GM10248 (cell line): ENCODE measurements at regions not wholly inside any gene's neighbourhood (a gene's known extent, or its start where the extent isn't known, plus 50 kb on each side); places are given as distances from the start of the nearest gene placed in this dataset.

Experiments used
- CTCF ChIA-PET: fragments of 300-600 bp; sonication (Branson Sonifier 250); formaldehyde crosslinking; extraction: SDS; loops from one replicate; lab custom pipeline; 2021; ENCODE audit warnings: antibody characterized with exemption; lab: Yijun Ruan, JAX
- POLR2A ChIA-PET: fragments of 350-650 bp; sonication (Branson Sonifier 250); formaldehyde crosslinking; extraction: SDS; loops from one replicate; lab custom pipeline; 2020; ENCODE audit warnings: antibody characterized with exemption; lab: Yijun Ruan, JAX
- DNase-seq: peaks from one replicate; pipeline ENCODE4 v3.0.0; 2012; ENCODE audit errors: extremely low spot score
- CTCF ChIP-seq: IDR thresholded peaks from 2 replicates; pipeline ENCODE4 v1.5.1; 2012; ENCODE audit warnings: mild to moderate bottlenecking, low read depth; ENCODE audit errors: extremely low read depth, missing control alignments, control extremely low read depth

GRCh38 chr6:1145768-1146218 is 166.1 kb upstream of the FOXQ1 start:
- ChIA-PET CTCF (no interaction called here), POLR2A (no interaction called here)
- TF ChIP-seq CTCF: no peak
- no peak for DNase-seq

GRCh38 chr6:1144842-1145767 is 166.8 kb upstream of the FOXQ1 start:
- ChIA-PET CTCF (no interaction called here), POLR2A (no interaction called here)
- DNase-seq: no peak
- TF ChIP-seq CTCF: no peak

- no peak for DNase-seq
- ChIA-PET CTCF (interaction anchor here (1.0 to 1.9 kb wide), 3 partner anchors 9 to 15 kb away, joined by 3 to 6 read pairs (median 3); no protein-coding TSS in a partner anchor), POLR2A (no interaction called here)
- TF ChIP-seq CTCF: no peak
Observed at GRCh38 chr6:1143655-1144054, 168.2 kb upstream of the FOXQ1 start.

GRCh38 chr6:1139155-1139890 is 172.6 kb upstream of the FOXQ1 start:
- ChIA-PET POLR2A (no interaction called here), CTCF (no interaction called here)
- TF ChIP-seq CTCF: no peak
- DNase-seq: no peak

- no peak for TF ChIP-seq CTCF
- CTCF ChIA-PET: no interaction called here
- POLR2A ChIA-PET: no interaction called here
- DNase-seq: no peak
Observed at GRCh38 chr6:1137849-1138248, 174.0 kb upstream of the FOXQ1 start.

GRCh38 chr6:1136827-1137226 is 175.1 kb upstream of the FOXQ1 start:
- TF ChIP-seq CTCF: no peak
- no peak for DNase-seq
- CTCF ChIA-PET: no interaction called here
- POLR2A ChIA-PET: no interaction called here
